ENCODE measurements at regions not wholly inside any gene's neighbourhood (a gene's known extent, or its start where the extent isn't known, plus 50 kb on each side); places are given as distances from the start of the nearest gene placed in this dataset.

DNA sequence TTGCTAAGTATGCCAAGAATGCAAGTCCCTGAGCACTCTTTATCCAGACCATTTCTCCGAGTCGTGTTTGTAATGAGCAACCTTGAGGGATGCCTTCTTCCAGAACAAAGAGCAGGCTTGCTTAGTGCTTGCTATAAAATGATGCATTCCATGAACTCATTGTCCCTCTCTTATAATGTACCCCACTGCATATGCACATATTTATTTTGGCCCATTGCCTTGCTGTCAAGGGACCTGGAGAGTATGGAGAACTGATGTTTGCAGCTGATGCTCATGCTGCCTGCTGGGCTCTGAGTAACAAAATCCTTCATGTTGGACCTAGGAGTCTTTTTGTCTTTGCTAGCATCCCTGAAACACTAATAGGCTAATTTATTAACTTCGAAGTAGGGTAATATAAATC lies 97.8 kb upstream of the AADACL2 start:
- peaks cover 1 to 3% of the 10 kb centered on the region in 2 donors for H3K27me3 Mint-ChIP-seq
- H3K4me3 Mint-ChIP-seq: no peak overlapping the region
- Histone ChIP-seq H3K4me1 (ENCODE audit: insufficient read depth, low read length) (no peaks in the 10 kb centered on the region), H3K27me3 (ENCODE audit: insufficient read depth, low read length, poor library complexity, severe bottlenecking) (no peaks in the 10 kb centered on the region), H3K27ac (ENCODE audit: low read depth, low read length) (no peak overlapping the region), H3K4me3 (ENCODE audit: low read length) (no peak overlapping the region), H3K36me3 (ENCODE audit: insufficient read depth, low read length) (no peaks in the 10 kb centered on the region), H3K9me3 (ENCODE audit: low read length) (no peaks in the 10 kb centered on the region)
- H3K9me3 Mint-ChIP-seq: no peaks in the 10 kb centered on the region
- no peaks in the 10 kb centered on the region for H3K36me3 Mint-ChIP-seq
- peak overlapping the region in 1 of 8 donors; percentile 69 for H3K27ac Mint-ChIP-seq
- no peaks in the 10 kb centered on the region for H3K4me1 Mint-ChIP-seq
- DNase-seq: no peak
- ChIA-PET CTCF (no interaction called here), POLR2A (no interaction called here)

DNA sequence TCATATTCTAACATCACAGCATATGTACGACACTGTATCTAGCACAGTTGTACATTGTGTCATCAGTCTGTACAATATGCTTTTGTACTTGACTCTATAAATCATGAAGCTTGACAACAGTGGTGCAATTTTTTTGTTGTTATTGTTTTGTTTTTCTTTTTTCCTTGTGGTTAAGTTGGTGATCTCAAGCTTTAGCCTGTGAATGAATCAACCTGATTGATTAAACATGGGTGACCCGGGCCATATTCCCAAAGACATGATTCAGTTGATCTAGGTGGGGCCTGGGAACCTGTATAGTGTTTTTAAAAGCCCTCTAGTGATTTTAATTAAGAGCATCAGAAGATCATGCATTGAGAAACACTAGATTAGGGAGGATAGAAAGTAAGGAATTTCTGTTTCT lies 101.8 kb upstream of the AADACL2 start:
- H3K4me3 ChIP-seq (ENCODE audit: low read length): no peak overlapping the region
- no peak overlapping the region for H3K4me3 Mint-ChIP-seq
- H3K27me3 ChIP-seq (ENCODE audit: insufficient read depth, low read length, poor library complexity, severe bottlenecking): no peaks in the 10 kb centered on the region
- no peak for DNase-seq
- no peaks in the 10 kb centered on the region for H3K36me3 ChIP-seq (ENCODE audit: insufficient read depth, low read length)
- H3K27ac Mint-ChIP-seq: no peak overlapping the region
- no peaks in the 10 kb centered on the region for H3K9me3 ChIP-seq (ENCODE audit: low read length)
- ChIA-PET POLR2A (no interaction called here), CTCF (no interaction called here)
- H3K36me3 Mint-ChIP-seq: no peaks in the 10 kb centered on the region
- H3K4me1 ChIP-seq (ENCODE audit: insufficient read depth, low read length): no peaks in the 10 kb centered on the region
- peaks cover 1 to 11% of the 10 kb centered on the region in 2 donors for H3K27me3 Mint-ChIP-seq
- H3K4me1 Mint-ChIP-seq: no peaks in the 10 kb centered on the region
- H3K9me3 Mint-ChIP-seq: no peaks in the 10 kb centered on the region
- no peak overlapping the region for H3K27ac ChIP-seq (ENCODE audit: low read depth, low read length)

DNA sequence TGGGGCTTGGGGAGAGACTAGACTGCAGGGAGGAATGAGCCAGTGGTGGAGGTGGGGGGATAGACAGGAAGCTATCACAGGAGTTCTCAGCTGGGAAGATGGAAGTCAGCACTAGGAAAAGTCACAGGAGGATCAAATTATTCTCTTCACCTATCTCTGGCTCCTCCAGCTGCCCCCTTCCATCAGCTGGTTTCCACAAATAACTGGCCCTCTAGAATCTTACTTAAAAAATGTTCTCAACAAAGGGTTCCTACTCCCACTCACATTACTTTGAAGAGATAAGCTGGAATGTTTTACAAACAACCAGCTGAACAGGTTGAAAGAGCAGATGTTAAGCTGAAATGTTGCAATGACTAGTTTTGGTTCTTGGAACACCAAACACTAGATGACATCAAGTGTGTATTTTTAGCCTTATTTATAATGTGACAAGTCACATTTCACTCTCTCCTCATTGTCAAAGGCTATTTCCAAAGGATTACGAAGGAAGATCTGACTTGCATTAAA lies 102.7 kb upstream of the AADACL2 start:
- no peaks in the 10 kb centered on the region for H3K9me3 Mint-ChIP-seq
- Histone ChIP-seq H3K36me3 (ENCODE audit: insufficient read depth, low read length) (no peaks in the 10 kb centered on the region), H3K4me1 (ENCODE audit: insufficient read depth, low read length) (no peaks in the 10 kb centered on the region), H3K27me3 (ENCODE audit: insufficient read depth, low read length, poor library complexity, severe bottlenecking) (no peaks in the 10 kb centered on the region), H3K9me3 (ENCODE audit: low read length) (no peaks in the 10 kb centered on the region), H3K27ac (ENCODE audit: low read depth, low read length) (no peak overlapping the region), H3K4me3 (ENCODE audit: low read length) (no peak overlapping the region)
- no peak overlapping the region for H3K27ac Mint-ChIP-seq
- no peaks in the 10 kb centered on the region for H3K36me3 Mint-ChIP-seq
- POLR2A ChIA-PET: no interaction called here
- CTCF ChIA-PET: no interaction called here
- H3K4me1 Mint-ChIP-seq: no peaks in the 10 kb centered on the region
- H3K27me3 Mint-ChIP-seq: peaks cover 1 to 11% of the 10 kb centered on the region in 2 donors
- DNase-seq: no peak
- no peak overlapping the region for H3K4me3 Mint-ChIP-seq

DNA sequence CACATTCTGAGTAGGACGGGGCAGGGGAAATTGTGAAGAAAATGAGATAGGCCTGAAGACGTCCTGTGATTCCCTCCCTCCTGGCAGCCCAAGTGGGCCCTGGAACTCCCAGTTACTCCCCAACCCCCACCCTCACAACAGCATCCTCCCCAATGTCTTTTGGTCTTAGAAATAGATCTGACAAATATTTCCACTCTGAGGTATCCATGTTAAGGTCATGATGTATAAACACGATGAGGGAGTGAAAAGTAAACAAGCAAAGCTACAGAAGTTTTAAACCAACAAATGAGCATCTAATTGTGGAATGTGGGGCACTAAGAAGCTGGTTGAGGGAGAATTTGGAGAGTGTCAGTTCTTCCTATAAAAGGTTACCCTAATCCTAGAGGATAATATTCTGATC lies 103.7 kb upstream of the AADACL2 start:
- H3K4me1 ChIP-seq (ENCODE audit: insufficient read depth, low read length): no peaks in the 10 kb centered on the region
- H3K27me3 Mint-ChIP-seq: peaks cover 1 to 13% of the 10 kb centered on the region in 2 donors
- H3K4me1 Mint-ChIP-seq: no peaks in the 10 kb centered on the region
- H3K9me3 ChIP-seq (ENCODE audit: low read length): no peaks in the 10 kb centered on the region
- no peak overlapping the region for H3K4me3 Mint-ChIP-seq
- no peaks in the 10 kb centered on the region for H3K36me3 Mint-ChIP-seq
- H3K9me3 Mint-ChIP-seq: no peaks in the 10 kb centered on the region
- DNase-seq: no peak
- no peak overlapping the region for H3K4me3 ChIP-seq (ENCODE audit: low read length)
- H3K27ac Mint-ChIP-seq: no peak overlapping the region
- ChIA-PET POLR2A (no interaction called here), CTCF (no interaction called here)
- no peaks in the 10 kb centered on the region for H3K36me3 ChIP-seq (ENCODE audit: insufficient read depth, low read length)
- H3K27me3 ChIP-seq (ENCODE audit: insufficient read depth, low read length, poor library complexity, severe bottlenecking): no peaks in the 10 kb centered on the region
- no peak overlapping the region for H3K27ac ChIP-seq (ENCODE audit: low read depth, low read length)

DNA sequence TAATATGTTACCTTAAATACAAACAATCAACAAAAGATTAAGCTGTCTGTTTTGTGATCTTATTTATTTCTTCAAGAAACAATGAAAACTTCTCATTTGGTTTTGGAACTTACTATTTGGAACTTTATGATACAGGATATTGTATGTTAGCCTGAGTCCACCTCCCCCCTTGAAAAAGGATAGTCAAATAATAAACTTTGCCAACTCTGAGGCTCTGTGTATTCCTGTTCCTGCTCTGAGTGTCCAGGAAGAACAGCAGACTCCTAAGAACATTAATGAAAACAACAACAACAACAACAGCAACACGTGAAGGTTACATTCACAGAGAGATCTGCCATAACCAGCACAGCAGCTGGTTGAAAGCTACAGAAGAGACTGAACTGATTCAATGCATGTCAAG lies 108.1 kb upstream of the AADACL2 start:
- Histone ChIP-seq H3K27me3 (ENCODE audit: insufficient read depth, low read length, poor library complexity, severe bottlenecking) (no peaks in the 10 kb centered on the region), H3K36me3 (ENCODE audit: insufficient read depth, low read length) (no peaks in the 10 kb centered on the region), H3K4me3 (ENCODE audit: low read length) (no peak overlapping the region), H3K27ac (ENCODE audit: low read depth, low read length) (no peak overlapping the region), H3K4me1 (ENCODE audit: insufficient read depth, low read length) (no peaks in the 10 kb centered on the region), H3K9me3 (ENCODE audit: low read length) (no peaks in the 10 kb centered on the region)
- Mint-ChIP-seq H3K4me1 (no peaks in the 10 kb centered on the region), H3K27ac (no peak overlapping the region), H3K4me3 (no peak overlapping the region), H3K27me3 (peaks cover 0 to 12% of the 10 kb centered on the region in 2 donors), H3K9me3 (no peaks in the 10 kb centered on the region), H3K36me3 (no peaks in the 10 kb centered on the region)
- ChIA-PET CTCF (no interaction called here), POLR2A (no interaction called here)
- DNase-seq: no peak

DNA sequence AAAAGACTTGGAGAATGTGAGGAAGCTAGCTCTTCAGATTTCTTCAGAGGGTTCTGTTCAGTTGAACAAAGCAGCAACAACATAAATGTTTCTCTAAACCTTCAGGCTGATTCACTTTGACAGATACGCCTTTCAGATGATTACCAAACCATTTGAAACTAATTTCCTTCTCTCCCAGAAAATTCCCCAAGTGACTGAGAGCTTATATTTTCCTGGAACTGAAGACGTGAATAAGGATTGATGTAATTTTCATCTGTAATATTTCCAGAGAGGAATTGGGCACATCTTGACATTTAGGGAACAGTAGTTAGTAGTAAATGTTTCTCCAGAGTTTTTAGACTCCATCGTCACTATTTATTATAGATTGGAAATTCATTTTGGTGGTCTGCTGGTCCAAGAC lies 108.6 kb upstream of the AADACL2 start:
- Histone ChIP-seq H3K36me3 (ENCODE audit: insufficient read depth, low read length) (no peaks in the 10 kb centered on the region), H3K4me3 (ENCODE audit: low read length) (no peak overlapping the region), H3K27ac (ENCODE audit: low read depth, low read length) (no peak overlapping the region), H3K27me3 (ENCODE audit: insufficient read depth, low read length, poor library complexity, severe bottlenecking) (no peaks in the 10 kb centered on the region), H3K4me1 (ENCODE audit: insufficient read depth, low read length) (no peaks in the 10 kb centered on the region), H3K9me3 (ENCODE audit: low read length) (no peaks in the 10 kb centered on the region)
- ChIA-PET POLR2A (no interaction called here), CTCF (no interaction called here)
- Mint-ChIP-seq H3K36me3 (no peaks in the 10 kb centered on the region), H3K27ac (no peak overlapping the region), H3K4me1 (no peaks in the 10 kb centered on the region), H3K4me3 (no peak overlapping the region), H3K27me3 (peaks cover 0 to 12% of the 10 kb centered on the region in 2 donors), H3K9me3 (no peaks in the 10 kb centered on the region)
- DNase-seq: no peak

DNA sequence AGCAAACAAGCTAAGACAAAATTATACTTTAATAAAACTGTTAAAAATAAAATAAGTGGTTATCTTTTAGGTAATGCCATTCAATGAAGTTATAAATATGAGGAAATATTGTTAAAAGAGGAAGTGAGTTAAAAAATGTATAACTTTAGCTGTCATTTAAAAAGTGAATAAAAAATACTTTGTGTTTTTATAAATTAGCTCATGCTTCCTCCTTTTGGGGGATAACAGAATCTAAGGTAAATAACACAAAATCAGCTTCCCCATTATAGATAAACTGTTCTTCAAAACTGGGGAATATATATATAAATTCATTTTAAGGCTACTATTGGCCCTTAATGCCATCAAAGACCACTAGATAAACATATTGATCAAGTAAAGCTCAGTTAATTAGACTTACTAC lies 113.7 kb upstream of the AADACL2 start:
- H3K27me3 ChIP-seq (ENCODE audit: insufficient read depth, low read length, poor library complexity, severe bottlenecking): no peaks in the 10 kb centered on the region
- no peaks in the 10 kb centered on the region for H3K9me3 ChIP-seq (ENCODE audit: low read length)
- no peaks in the 10 kb centered on the region for H3K36me3 ChIP-seq (ENCODE audit: insufficient read depth, low read length)
- H3K4me3 ChIP-seq (ENCODE audit: low read length): no peak overlapping the region
- H3K4me1 Mint-ChIP-seq: no peaks in the 10 kb centered on the region
- H3K27me3 Mint-ChIP-seq: peaks cover 6% of the 10 kb centered on the region in 2 donors
- no peak for DNase-seq
- POLR2A ChIA-PET: no interaction called here
- no peaks in the 10 kb centered on the region for H3K4me1 ChIP-seq (ENCODE audit: insufficient read depth, low read length)
- CTCF ChIA-PET: no interaction called here
- no peaks in the 10 kb centered on the region for H3K36me3 Mint-ChIP-seq
- H3K27ac ChIP-seq (ENCODE audit: low read depth, low read length): no peak overlapping the region
- no peak overlapping the region for H3K27ac Mint-ChIP-seq
- peaks cover 0 to 2% (median 0%) of the 10 kb centered on the region in 5 donors for H3K9me3 Mint-ChIP-seq
- H3K4me3 Mint-ChIP-seq: no peak overlapping the region

DNA sequence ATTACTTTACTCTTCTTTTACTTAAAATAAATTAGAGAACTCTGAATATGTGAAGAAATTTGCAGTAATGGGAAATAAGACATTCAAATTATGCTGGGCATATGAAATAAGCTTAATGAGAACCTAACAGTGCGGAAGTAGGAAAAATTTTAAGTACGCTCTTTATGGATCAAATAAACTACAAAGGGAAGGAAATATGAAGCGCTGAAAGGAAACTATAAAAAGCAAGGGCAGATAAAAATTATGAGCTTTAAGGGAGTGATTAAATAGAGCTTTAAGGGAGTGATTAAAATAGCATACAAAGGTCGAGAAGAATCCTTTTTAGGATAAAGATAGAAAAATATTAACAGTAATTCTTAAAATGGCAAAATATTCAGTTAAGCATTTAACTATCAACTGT lies 118.3 kb upstream of the AADACL2 start:
- no peaks in the 10 kb centered on the region for H3K4me1 ChIP-seq (ENCODE audit: insufficient read depth, low read length)
- H3K4me3 Mint-ChIP-seq: no peak overlapping the region

DNA sequence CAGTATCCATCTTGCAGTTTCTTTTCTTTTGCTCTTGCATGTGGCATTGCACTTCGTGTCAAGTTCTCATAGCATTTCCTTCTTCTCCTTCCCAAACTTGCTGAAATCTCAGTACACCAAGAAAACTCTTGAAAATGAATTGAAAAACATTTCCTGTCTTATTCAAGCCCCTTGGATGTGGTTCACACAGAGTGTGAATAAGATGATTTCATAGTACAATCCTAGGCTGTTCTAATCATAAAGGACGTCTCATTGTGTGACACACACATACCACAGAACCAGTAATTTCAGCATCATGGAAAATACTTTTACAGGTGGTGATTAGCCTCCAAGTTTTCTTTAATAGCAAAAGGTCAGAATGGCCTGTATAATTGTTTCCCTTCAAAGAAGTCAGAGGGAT lies 121.6 kb upstream of the AADACL2 start:
- H3K4me1 Mint-ChIP-seq: no peaks in the 10 kb centered on the region
- CTCF ChIA-PET: no interaction called here
- Histone ChIP-seq H3K27ac (ENCODE audit: low read depth, low read length) (no peak overlapping the region), H3K4me1 (ENCODE audit: insufficient read depth, low read length) (no peaks in the 10 kb centered on the region), H3K4me3 (ENCODE audit: low read length) (no peak overlapping the region), H3K9me3 (ENCODE audit: low read length) (no peaks in the 10 kb centered on the region), H3K27me3 (ENCODE audit: insufficient read depth, low read length, poor library complexity, severe bottlenecking) (no peaks in the 10 kb centered on the region), H3K36me3 (ENCODE audit: insufficient read depth, low read length) (no peaks in the 10 kb centered on the region)
- no peak overlapping the region for H3K4me3 Mint-ChIP-seq
- no peaks in the 10 kb centered on the region for H3K36me3 Mint-ChIP-seq
- DNase-seq: no peak
- POLR2A ChIA-PET: no interaction called here
- no peak overlapping the region for H3K27ac Mint-ChIP-seq
- peaks cover 0 to 4% of the 10 kb centered on the region in 2 donors for H3K27me3 Mint-ChIP-seq
- H3K9me3 Mint-ChIP-seq: peaks cover 0 to 9% (median 4%) of the 10 kb centered on the region in 5 donors

More for the DNA sequence above, 118.3 kb upstream of the AADACL2 start:
- no peak overlapping the region for H3K27ac ChIP-seq (ENCODE audit: low read depth, low read length)
- H3K9me3 ChIP-seq (ENCODE audit: low read length): no peaks in the 10 kb centered on the region
- DNase-seq: no peak
- no peak overlapping the region for H3K4me3 ChIP-seq (ENCODE audit: low read length)
- Mint-ChIP-seq H3K9me3 (peaks cover 0 to 6% (median 2%) of the 10 kb centered on the region in 5 donors), H3K4me1 (no peaks in the 10 kb centered on the region), H3K36me3 (no peaks in the 10 kb centered on the region), H3K27ac (no peak overlapping the region), H3K27me3 (peaks cover 3 to 6% of the 10 kb centered on the region in 2 donors)
- POLR2A ChIA-PET: no interaction called here
- H3K36me3 ChIP-seq (ENCODE audit: insufficient read depth, low read length): no peaks in the 10 kb centered on the region
- CTCF ChIA-PET: no interaction called here
- no peaks in the 10 kb centered on the region for H3K27me3 ChIP-seq (ENCODE audit: insufficient read depth, low read length, poor library complexity, severe bottlenecking)
